BJ (cell line): ENCODE measurements at regions not wholly inside any gene's neighbourhood (a gene's known extent, or its start where the extent isn't known, plus 50 kb on each side); places are given as distances from the start of the nearest gene placed in this dataset.
A peak's percentile ranks its signal among the peaks of the same experiment; 100 is the strongest.

Experiments used
- CTCF ChIA-PET: fragments of 350-600 bp; formaldehyde crosslinking; extraction: SDS; loops from one replicate; lab custom pipeline; 2021; ENCODE audit warnings: antibody characterized with exemption, inconsistent platforms; lab: Yijun Ruan, JAX
- POLR2A ChIA-PET: fragments of 300-600 bp; sonication (Branson Sonifier 250); formaldehyde crosslinking; extraction: SDS; loops from one replicate; lab custom pipeline; 2021; ENCODE audit warnings: antibody characterized with exemption; lab: Charles Lee
- DNase-seq: peaks from one replicate; pipeline ENCODE4 v3.0.0-alpha.2; 2011; ENCODE audit warnings: low read depth
- H3K27me3 ChIP-seq: 2 replicates; pipeline ENCODE4 v1.6.0; 2011; ENCODE audit warnings: low read length; ENCODE audit not compliant: control insufficient read depth, insufficient read depth
- H3K36me3 ChIP-seq: 2 replicates; pipeline ENCODE4 v1.5.1; 2011; ENCODE audit warnings: low read length; ENCODE audit not compliant: control insufficient read depth, insufficient read depth
- H3K4me3 ChIP-seq: 2 replicates; pipeline ENCODE4 v1.5.1; 2011; ENCODE audit warnings: low read depth, mild to moderate bottlenecking, control low read depth, low read length
- CTCF ChIP-seq: IDR thresholded peaks from 2 replicates; pipeline ENCODE4 v1.5.1; 2011; ENCODE audit warnings: low read depth, mild to moderate bottlenecking, control low read depth, inconsistent platforms, low read length, moderate library complexity; ENCODE audit not compliant: insufficient read depth

GRCh38 chr14:85417396-85417795, 112.5 kb upstream of the FLRT2 start:
- Histone ChIP-seq H3K27me3 (no peaks in the 10 kb centered on the region), H3K4me3 (no peak overlapping the region), H3K36me3 (no peaks in the 10 kb centered on the region)
- DNase-seq: no peak
- POLR2A ChIA-PET: no interaction called here
- no peak for TF ChIP-seq CTCF
- CTCF ChIA-PET: interaction anchor here (1.8 kb wide), 1 partner anchor 10 kb away, joined by 5 read pairs; no protein-coding TSS in a partner anchor

- DNase-seq: no peak
- ChIA-PET POLR2A (no interaction called here), CTCF (no interaction called here)
- no peak for TF ChIP-seq CTCF
- no peak overlapping the region for H3K4me3 ChIP-seq
- H3K27me3 ChIP-seq: no peaks in the 10 kb centered on the region
- no peaks in the 10 kb centered on the region for H3K36me3 ChIP-seq
Observed at GRCh38 chr14:85418721-85419120, 111.2 kb upstream of the FLRT2 start.

- ChIA-PET POLR2A (no interaction called here), CTCF (interaction anchor here (0.8 kb wide), 1 partner anchor 111 kb away, joined by 5 read pairs; no protein-coding TSS in a partner anchor)
- TF ChIP-seq CTCF: no peak
- no peak overlapping the region for H3K4me3 ChIP-seq
- H3K36me3 ChIP-seq: no peaks in the 10 kb centered on the region
- H3K27me3 ChIP-seq: no peaks in the 10 kb centered on the region
- DNase-seq: no peak
Observed at GRCh38 chr14:85420278-85420677, 109.7 kb upstream of the FLRT2 start.

GRCh38 chr14:85420707-85421106, 109.2 kb upstream of the FLRT2 start:
- H3K36me3 ChIP-seq: no peaks in the 10 kb centered on the region
- ChIA-PET POLR2A (no interaction called here), CTCF (no interaction called here)
- TF ChIP-seq CTCF: no peak
- no peak for DNase-seq
- H3K4me3 ChIP-seq: no peak overlapping the region
- no peaks in the 10 kb centered on the region for H3K27me3 ChIP-seq

GRCh38 chr14:85421186-85421877, 108.6 kb upstream of the FLRT2 start:
- DNase-seq: peak; percentile 36
- H3K4me3 ChIP-seq: no peak overlapping the region
- H3K36me3 ChIP-seq: no peaks in the 10 kb centered on the region
- CTCF ChIA-PET: no interaction called here
- no peak for TF ChIP-seq CTCF
- no peaks in the 10 kb centered on the region for H3K27me3 ChIP-seq
- POLR2A ChIA-PET: no interaction called here
